CD14-positive monocyte (primary cell): ENCODE measurements at regions not wholly inside any gene's neighbourhood (a gene's known extent, or its start where the extent isn't known, plus 50 kb on each side); places are given as distances from the start of the nearest gene placed in this dataset.

Source experiments
- DNase-seq, 3 donors: peaks; one replicate each; pipeline ENCODE4 v3.0.0-alpha.2; 2011 to 2022
- H2AFZ ChIP-seq: 2 replicates; pipeline ENCODE4 v1.6.0; 2012; ENCODE audit warnings: mild to moderate bottlenecking, low read depth, low read length, inconsistent platforms; ENCODE audit not compliant: insufficient read depth, poor library complexity, severe bottlenecking
- H3K27ac ChIP-seq, 2 donors: 1 replicate in 1 of 2; 2 replicates in 1 of 2; pipeline ENCODE4 v1.5.1; 2012 to 2013; ENCODE audit warnings: low read length in 2 of 2, control low read depth in 1 of 2, inconsistent platforms in 1 of 2, low read depth in 1 of 2, mild to moderate bottlenecking in 1 of 2
- H3K27me3 ChIP-seq, 2 donors: one replicate each; pipeline versions ENCODE4 v1.6.0 to v1.6.1; 2011 to 2013; ENCODE audit warnings: low read length in 2 of 2; ENCODE audit not compliant: control insufficient read depth in 2 of 2, insufficient read depth in 2 of 2
- H3K36me3 ChIP-seq, 2 donors: replicated peaks in 1 of 2; 1 replicate in 1 of 2; 2 replicates in 1 of 2; pipeline versions ENCODE4 v1.5.1 to v1.6.1; 2012 to 2013; ENCODE audit warnings: low read length in 2 of 2, control low read depth in 1 of 2, inconsistent platforms in 1 of 2, mild to moderate bottlenecking in 1 of 2; ENCODE audit not compliant: insufficient read depth in 2 of 2, control insufficient read depth in 1 of 2
- H3K4me1 ChIP-seq, 2 donors: 1 replicate in 1 of 2; 2 replicates in 1 of 2; pipeline versions ENCODE4 v1.5.1 to v1.6.1; 2012 to 2013; ENCODE audit warnings: low read length in 2 of 2, control low read depth in 1 of 2, inconsistent platforms in 1 of 2, mild to moderate bottlenecking in 1 of 2, moderate library complexity in 1 of 2; ENCODE audit not compliant: insufficient read depth in 2 of 2, control insufficient read depth in 1 of 2
- H3K4me2 ChIP-seq: replicated peaks from 2 replicates; pipeline ENCODE3; 2012; ENCODE audit warnings: low read length, moderate library complexity, mild to moderate bottlenecking; ENCODE audit not compliant: poor library complexity, severe bottlenecking; ENCODE audit errors: extremely low read depth
- H3K4me3 ChIP-seq, 3 experiments: fragments of 200-600 bp in 1 of 3; sonication (generic) in 1 of 3; replicated peaks in 1 of 3; 1 replicate in 2 of 3; 2 replicates in 1 of 3; pipeline ENCODE4 v1.5.1; 2011 to 2013; ENCODE audit warnings: low read length in 3 of 3, mild to moderate bottlenecking in 3 of 3, control low read depth in 2 of 3, low read depth in 2 of 3, inconsistent platforms in 1 of 3, moderate library complexity in 1 of 3
- H3K79me2 ChIP-seq: 2 replicates; pipeline ENCODE4 v1.6.0; 2012; ENCODE audit warnings: mild to moderate bottlenecking, control low read depth, inconsistent platforms, low read length, moderate library complexity; ENCODE audit not compliant: insufficient read depth
- H3K9ac ChIP-seq: 2 replicates; pipeline ENCODE4 v1.6.0; 2017; ENCODE audit warnings: low read length, mild to moderate bottlenecking; ENCODE audit not compliant: insufficient read depth, poor library complexity, severe bottlenecking
- H3K9me3 ChIP-seq, 2 donors: replicated peaks in 1 of 2; 1 replicate in 1 of 2; 2 replicates in 1 of 2; pipeline versions ENCODE4 v1.5.1 to v1.6.1; 2012 to 2013; ENCODE audit warnings: low read length in 2 of 2, control low read depth in 1 of 2; ENCODE audit not compliant: control insufficient read depth in 1 of 2, insufficient read depth in 1 of 2
- H4K20me1 ChIP-seq: 2 replicates; pipeline ENCODE4 v1.6.0; 2012; ENCODE audit warnings: mild to moderate bottlenecking, low read length, control low read depth, moderate library complexity; ENCODE audit not compliant: insufficient read depth
- H3K27ac Mint-ChIP-seq, 7 donors: one replicate each; pipeline ENCODE4 v1.8.0; 2020; ENCODE audit warnings: mild to moderate bottlenecking in 7 of 7, mixed read lengths in 7 of 7, moderate library complexity in 6 of 7, inconsistent platforms in 2 of 7
- H3K27me3 Mint-ChIP-seq, 3 donors: one replicate each; pipeline ENCODE4 v1.8.0; 2021 to 2022; ENCODE audit warnings: low read depth in 3 of 3, mild to moderate bottlenecking in 3 of 3, mixed read lengths in 3 of 3, moderate library complexity in 3 of 3, inconsistent platforms in 1 of 3
- H3K36me3 Mint-ChIP-seq, 2 donors: one replicate each; pipeline ENCODE4 v1.8.0; 2020; ENCODE audit warnings: mixed read lengths in 2 of 2, inconsistent platforms in 1 of 2, mild to moderate bottlenecking in 1 of 2
- H3K4me1 Mint-ChIP-seq: one replicate; pipeline ENCODE4 v1.8.0; 2020; ENCODE audit warnings: mild to moderate bottlenecking, mixed read lengths
- H3K4me3 Mint-ChIP-seq, 2 donors: one replicate each; pipeline ENCODE4 v1.8.0; 2020; ENCODE audit warnings: mild to moderate bottlenecking in 2 of 2, mixed read lengths in 2 of 2, moderate library complexity in 1 of 2
- H3K9me3 Mint-ChIP-seq, 7 donors: one replicate each; pipeline ENCODE4 v1.8.0; 2020 to 2022; ENCODE audit warnings: mixed read lengths in 7 of 7, mild to moderate bottlenecking in 6 of 7, moderate library complexity in 6 of 7, inconsistent platforms in 2 of 7
- CTCF ChIP-seq: fragments of 200-600 bp; IDR thresholded peaks from one replicate; pipeline ENCODE4 v1.8.0; 2022; ENCODE audit warnings: antibody characterized with exemption, mild to moderate bottlenecking
- WGBS: methylation state at CpG from one replicate; pipeline ENCODE4 v1.1.5; 2013; ENCODE audit warnings: missing lambda C conversion rate; ENCODE audit not compliant: insufficient coverage; 5-methylcytosine and 5-hydroxymethylcytosine counted together
- intact Hi-C, 2 donors: fragments of 100-400 bp; cut with micrococcal nuclease; formaldehyde crosslinking; loops; one replicate each; pipeline versions ENCODE4 v1.15.0 to v1.15.1; 2023

GRCh38 chr16:6498858-6499257 lies 833.8 kb upstream of the RBFOX1 start:
- no peaks in the 10 kb centered on the region for H3K36me3 Mint-ChIP-seq
- peaks cover 0 to 2% (median 0%) of the 10 kb centered on the region in 3 donors for H3K27me3 Mint-ChIP-seq
- peaks cover 0 to 11% (median 5%) of the 10 kb centered on the region in 7 donors for H3K9me3 Mint-ChIP-seq
- Histone ChIP-seq H3K9ac (no peak overlapping the region), H3K4me2 (no peak overlapping the region), H3K9me3 (peaks cover 0 to 3% of the 10 kb centered on the region in 2 donors), H3K36me3 (no peaks in the 10 kb centered on the region), H4K20me1 (no peaks in the 10 kb centered on the region), H3K4me1 (no peaks in the 10 kb centered on the region), H2AFZ (no peak overlapping the region), H3K4me3 (no peak overlapping the region), H3K27ac (no peak overlapping the region), H3K27me3 (no peaks in the 10 kb centered on the region), H3K79me2 (no peaks in the 10 kb centered on the region)
- no peak overlapping the region for H3K4me3 Mint-ChIP-seq
- no peak for TF ChIP-seq CTCF
- H3K27ac Mint-ChIP-seq: no peak overlapping the region
- H3K4me1 Mint-ChIP-seq: no peaks in the 10 kb centered on the region
- no peak for DNase-seq
- WGBS: no CpG with 5 or more reads among the region's 4 CpGs
- intact Hi-C loops: no loop called here

DNA sequence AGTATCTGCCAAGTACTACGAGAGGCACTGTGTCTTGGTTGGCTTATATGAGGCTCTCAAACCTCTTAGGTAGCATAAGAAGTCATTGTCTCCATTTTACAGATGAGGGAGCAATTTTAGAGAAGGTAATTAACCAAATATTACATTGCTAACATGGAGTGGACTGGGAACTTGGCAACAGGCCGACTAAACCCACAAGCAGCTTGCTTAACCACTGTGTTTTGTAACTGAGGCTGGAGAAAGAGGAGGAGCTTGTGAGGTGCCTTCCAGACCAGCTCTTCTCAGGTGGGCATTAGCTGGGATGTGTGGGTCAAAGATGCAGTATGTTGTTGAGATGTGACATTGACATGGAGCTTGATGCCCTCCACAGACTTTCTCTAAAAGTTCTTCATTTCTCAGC lies 835.6 kb upstream of the RBFOX1 start:
- no peaks in the 10 kb centered on the region for H3K79me2 ChIP-seq
- H4K20me1 ChIP-seq: no peaks in the 10 kb centered on the region
- Mint-ChIP-seq H3K9me3 (peaks cover 0 to 11% (median 4%) of the 10 kb centered on the region in 7 donors), H3K4me1 (no peaks in the 10 kb centered on the region), H3K27ac (no peak overlapping the region), H3K27me3 (peaks cover 0 to 2% (median 0%) of the 10 kb centered on the region in 3 donors), H3K4me3 (no peak overlapping the region), H3K36me3 (no peaks in the 10 kb centered on the region)
- intact Hi-C loops: no loop called here
- H3K27ac ChIP-seq: no peak overlapping the region
- H3K9ac ChIP-seq: no peak overlapping the region
- TF ChIP-seq CTCF: no peak
- H3K9me3 ChIP-seq: peaks cover 0 to 3% of the 10 kb centered on the region in 2 donors
- no peak overlapping the region for H2AFZ ChIP-seq
- no peaks in the 10 kb centered on the region for H3K4me1 ChIP-seq
- H3K36me3 ChIP-seq: no peaks in the 10 kb centered on the region
- DNase-seq: no peak
- H3K4me3 ChIP-seq: no peak overlapping the region
- 100% methylated on average over 1 of the region's 2 CpGs for WGBS
- no peak overlapping the region for H3K4me2 ChIP-seq
- H3K27me3 ChIP-seq: no peaks in the 10 kb centered on the region
